GM12874 (cell line): ENCODE measurements at regions not wholly inside any gene's neighbourhood (a gene's known extent, or its start where the extent isn't known, plus 50 kb on each side); places are given as distances from the start of the nearest gene placed in this dataset.

ENCODE experiments used
- CTCF ChIP-seq: IDR thresholded peaks from 2 replicates; pipeline ENCODE4 v1.5.1; 2011; ENCODE audit warnings: low read depth, mild to moderate bottlenecking, control low read depth, low read length, moderate library complexity; ENCODE audit not compliant: insufficient read depth

- TF ChIP-seq CTCF, result no peak
Measured at GRCh38 chr2:144678736-144679135, 158.8 kb upstream of the ZEB2 start.

DNA sequence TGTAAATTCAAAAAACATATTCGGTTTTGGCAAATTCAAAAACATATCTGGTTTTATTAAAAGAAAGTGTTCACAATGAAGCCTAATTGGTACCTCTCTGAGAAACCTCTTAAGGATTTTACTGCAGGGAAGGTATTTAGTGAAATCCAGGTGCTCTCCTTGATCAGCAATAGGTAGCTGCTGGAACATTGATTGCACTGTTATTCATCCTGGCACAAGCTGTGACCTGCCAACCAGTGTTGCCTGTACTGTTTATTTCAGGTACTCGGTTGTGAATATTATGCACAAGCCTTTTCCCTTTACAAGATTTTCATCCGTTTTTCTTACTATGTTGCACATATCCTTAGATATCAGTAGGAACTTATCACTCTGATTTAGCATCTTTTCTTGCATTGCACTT lies 155.8 kb upstream of the ZEB2 start:
- TF ChIP-seq CTCF, result no peak

GRCh38 chr2:144675331-144675730 lies 155.4 kb upstream of the ZEB2 start:
- TF ChIP-seq CTCF, result no peak

GRCh38 chr2:144674071-144674470 lies 154.2 kb upstream of the ZEB2 start:
- no peak for TF ChIP-seq CTCF

DNA sequence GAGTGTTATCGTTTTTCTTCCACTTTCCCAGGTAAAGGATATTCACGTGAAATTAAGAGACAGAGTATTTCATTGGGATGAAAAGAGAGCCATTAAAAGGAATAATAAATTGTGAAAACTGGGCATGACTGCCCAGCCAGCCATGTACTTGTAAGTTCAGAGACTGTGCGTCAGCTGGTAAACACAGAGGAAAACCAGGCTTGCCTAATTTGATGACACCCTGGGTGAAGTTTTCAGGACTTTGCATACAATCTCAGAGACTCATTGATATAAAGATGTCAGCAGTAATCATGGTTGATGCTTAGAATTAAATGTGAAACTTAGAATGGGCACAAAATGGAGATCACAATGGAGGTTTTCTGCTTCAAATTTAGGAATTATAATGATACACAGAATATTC lies 153.5 kb upstream of the ZEB2 start:
- TF ChIP-seq CTCF, result no peak

- no peak for TF ChIP-seq CTCF
Measured at GRCh38 chr2:144671695-144672455, 152.0 kb upstream of the ZEB2 start.

GRCh38 chr2:144670738-144671137 lies 150.8 kb upstream of the ZEB2 start:
- no peak for TF ChIP-seq CTCF
